SU-DHL-6 (cell line): ENCODE measurements at regions not wholly inside any gene's neighbourhood (a gene's known extent, or its start where the extent isn't known, plus 50 kb on each side); places are given as distances from the start of the nearest gene placed in this dataset.
"Not testable (repeated sequence)": the region's sequence is repeated elsewhere in the genome, so short reads cannot be mapped to it uniquely, and the experiment has no call there.

Source experiments
- H2AFZ ChIP-seq: fragments of 200-600 bp; sonication (generic); 2 replicates; pipeline ENCODE4 v1.6.1; 2014; ENCODE audit warnings: low read depth, mild to moderate bottlenecking, moderate library complexity, mixed read lengths, antibody characterized with exemption, low read length; ENCODE audit not compliant: severe bottlenecking
- H3F3A ChIP-seq: fragments of 200-600 bp; shearing (Covaris generic); 2 replicates; pipeline ENCODE4 v1.6.0; 2016; ENCODE audit warnings: antibody characterized with exemption, mild to moderate bottlenecking; ENCODE audit not compliant: insufficient read depth
- H3K27ac ChIP-seq: fragments of 200-600 bp; sonication (generic); 2 replicates; pipeline ENCODE4 v1.5.1; 2016; ENCODE audit warnings: low read depth, mild to moderate bottlenecking, low read length, moderate library complexity, mixed read lengths
- H3K27me3 ChIP-seq: fragments of 200-600 bp; sonication (generic), shearing (Covaris generic); 2 replicates; pipeline ENCODE4 v1.6.0; 2014; ENCODE audit warnings: mild to moderate bottlenecking, low read length
- H3K36me3 ChIP-seq: fragments of 200-600 bp; sonication (generic); 2 replicates; pipeline ENCODE4 v1.6.1; 2014; ENCODE audit warnings: mild to moderate bottlenecking, low read length, mixed read lengths
- H3K4me2 ChIP-seq: fragments of 300-600, 200-600 bp; shearing (Covaris generic), sonication (generic); 2 replicates; pipeline ENCODE4 v1.6.0; 2014; ENCODE audit warnings: low read length, low read depth, mild to moderate bottlenecking; ENCODE audit not compliant: poor library complexity, severe bottlenecking
- H3K4me3 ChIP-seq: fragments of 200-600 bp; sonication (generic); 2 replicates; pipeline ENCODE4 v1.5.1; 2014; ENCODE audit warnings: antibody characterized with exemption, low read length, mild to moderate bottlenecking, mixed read lengths; ENCODE audit not compliant: insufficient read depth, poor library complexity, severe bottlenecking
- H3K79me2 ChIP-seq: fragments of 200-600 bp; sonication (generic); 2 replicates; pipeline ENCODE4 v1.6.1; 2014; ENCODE audit warnings: mild to moderate bottlenecking, low read length, moderate library complexity; ENCODE audit not compliant: insufficient read depth
- H3K9ac ChIP-seq: fragments of 200-600 bp; sonication (generic); 2 replicates; pipeline ENCODE4 v1.7.0; 2014; ENCODE audit warnings: mild to moderate bottlenecking, low read length
- H3K9me2 ChIP-seq: fragments of 200-600 bp; sonication (generic); replicated peaks from 2 replicates; pipeline ENCODE4 v1.6.1; 2014; ENCODE audit warnings: low read length; ENCODE audit not compliant: insufficient read depth
- H3K9me3 ChIP-seq: fragments of 200-600 bp; sonication (generic); 2 replicates; pipeline ENCODE4 v1.6.1; 2014; ENCODE audit warnings: low read length, mixed read lengths; ENCODE audit not compliant: insufficient read depth
- H4K20me1 ChIP-seq: fragments of 200-600 bp; sonication (generic); 2 replicates; pipeline ENCODE4 v1.6.1; 2014; ENCODE audit warnings: low read depth, mild to moderate bottlenecking, antibody characterized with exemption, low read length, moderate library complexity, mixed read lengths
- EZH2phosphoT487 ChIP-seq: fragments of 200-600 bp; sonication (generic), shearing (Covaris generic); conservative IDR thresholded peaks from 2 replicates; pipeline ENCODE4 v1.6.1; 2018; ENCODE audit warnings: mild to moderate bottlenecking, antibody characterized with exemption, low read length, moderate library complexity, mixed read lengths
- TF ChIP-seq, protein P1 (sequence below): fragments of 200-600 bp; sonication (generic); IDR thresholded peaks from one replicate; pipeline ENCODE4 v1.5.1; 2017; ENCODE audit warnings: antibody characterized with exemption, mild to moderate bottlenecking, low read length, moderate library complexity; ENCODE audit not compliant: insufficient read depth, poor library complexity, severe bottlenecking

DNA sequence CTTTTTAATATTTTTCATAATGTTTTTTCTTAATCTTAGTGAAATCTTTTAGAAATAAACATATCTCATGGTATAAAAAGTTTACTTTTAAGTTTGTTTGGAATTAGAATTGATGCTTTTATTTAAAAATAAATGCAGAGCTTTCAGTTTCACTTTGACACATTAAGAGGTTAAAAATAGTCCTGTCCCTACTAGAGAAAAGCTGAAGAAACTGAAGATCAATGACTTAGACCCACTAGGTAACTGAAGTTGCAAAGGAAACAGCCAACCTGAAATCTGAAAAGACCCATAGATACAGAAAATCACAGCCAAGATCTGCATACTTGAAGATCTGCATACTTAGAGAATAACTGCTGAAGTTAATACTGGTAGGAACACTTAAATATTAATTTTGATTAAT is 237.6 kb downstream of the RAP2B start:
- no peaks in the 10 kb centered on the region for H3K27me3 ChIP-seq
- no peaks in the 10 kb centered on the region for H3K36me3 ChIP-seq
- H3K27ac ChIP-seq, result no peak overlapping the region
- TF ChIP-seq, protein P1, sequence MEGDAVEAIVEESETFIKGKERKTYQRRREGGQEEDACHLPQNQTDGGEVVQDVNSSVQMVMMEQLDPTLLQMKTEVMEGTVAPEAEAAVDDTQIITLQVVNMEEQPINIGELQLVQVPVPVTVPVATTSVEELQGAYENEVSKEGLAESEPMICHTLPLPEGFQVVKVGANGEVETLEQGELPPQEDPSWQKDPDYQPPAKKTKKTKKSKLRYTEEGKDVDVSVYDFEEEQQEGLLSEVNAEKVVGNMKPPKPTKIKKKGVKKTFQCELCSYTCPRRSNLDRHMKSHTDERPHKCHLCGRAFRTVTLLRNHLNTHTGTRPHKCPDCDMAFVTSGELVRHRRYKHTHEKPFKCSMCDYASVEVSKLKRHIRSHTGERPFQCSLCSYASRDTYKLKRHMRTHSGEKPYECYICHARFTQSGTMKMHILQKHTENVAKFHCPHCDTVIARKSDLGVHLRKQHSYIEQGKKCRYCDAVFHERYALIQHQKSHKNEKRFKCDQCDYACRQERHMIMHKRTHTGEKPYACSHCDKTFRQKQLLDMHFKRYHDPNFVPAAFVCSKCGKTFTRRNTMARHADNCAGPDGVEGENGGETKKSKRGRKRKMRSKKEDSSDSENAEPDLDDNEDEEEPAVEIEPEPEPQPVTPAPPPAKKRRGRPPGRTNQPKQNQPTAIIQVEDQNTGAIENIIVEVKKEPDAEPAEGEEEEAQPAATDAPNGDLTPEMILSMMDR, result no peak
- TF ChIP-seq EZH2phosphoT487, result no peak
- H3K4me3 ChIP-seq, result no peak overlapping the region
- no peaks in the 10 kb centered on the region for H3F3A ChIP-seq
- no peaks in the 10 kb centered on the region for H4K20me1 ChIP-seq
- H3K79me2 ChIP-seq, result no peaks in the 10 kb centered on the region
- no peak overlapping the region for H2AFZ ChIP-seq
- no peak overlapping the region for H3K4me2 ChIP-seq
- H3K9me2 ChIP-seq, result no peaks in the 10 kb centered on the region
- no peaks in the 10 kb centered on the region for H3K9me3 ChIP-seq
- no peak overlapping the region for H3K9ac ChIP-seq

DNA sequence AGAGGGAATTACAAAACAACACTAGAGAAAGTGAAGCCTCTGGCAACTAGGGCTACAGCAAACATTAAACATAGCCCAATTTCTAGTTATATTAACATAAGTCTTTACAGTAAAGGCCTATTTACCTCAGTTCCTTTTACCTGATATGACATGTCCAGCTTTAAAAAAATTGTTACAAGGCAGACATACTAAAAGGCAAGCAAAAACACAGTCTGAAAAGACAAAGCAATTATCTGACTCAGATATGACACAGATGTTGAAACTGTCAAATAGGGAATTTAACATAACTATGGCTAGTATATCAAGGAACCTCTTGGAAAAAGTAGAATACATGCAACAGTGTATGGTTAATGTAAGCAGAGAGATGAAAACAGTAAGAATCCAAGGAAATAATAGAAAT is 238.6 kb downstream of the RAP2B start:
- no peaks in the 10 kb centered on the region for H4K20me1 ChIP-seq
- no peaks in the 10 kb centered on the region for H3K9me3 ChIP-seq
- H3K4me2 ChIP-seq, result no peak overlapping the region
- H3K36me3 ChIP-seq, result no peaks in the 10 kb centered on the region
- H3K79me2 ChIP-seq, result no peaks in the 10 kb centered on the region
- TF ChIP-seq EZH2phosphoT487, result no peak
- TF ChIP-seq, protein P1, result no peak
- no peaks in the 10 kb centered on the region for H3F3A ChIP-seq
- no peak overlapping the region for H3K27ac ChIP-seq
- no peaks in the 10 kb centered on the region for H3K27me3 ChIP-seq
- no peaks in the 10 kb centered on the region for H3K9me2 ChIP-seq
- H2AFZ ChIP-seq, result no peak overlapping the region
- no peak overlapping the region for H3K4me3 ChIP-seq
- no peak overlapping the region for H3K9ac ChIP-seq

DNA sequence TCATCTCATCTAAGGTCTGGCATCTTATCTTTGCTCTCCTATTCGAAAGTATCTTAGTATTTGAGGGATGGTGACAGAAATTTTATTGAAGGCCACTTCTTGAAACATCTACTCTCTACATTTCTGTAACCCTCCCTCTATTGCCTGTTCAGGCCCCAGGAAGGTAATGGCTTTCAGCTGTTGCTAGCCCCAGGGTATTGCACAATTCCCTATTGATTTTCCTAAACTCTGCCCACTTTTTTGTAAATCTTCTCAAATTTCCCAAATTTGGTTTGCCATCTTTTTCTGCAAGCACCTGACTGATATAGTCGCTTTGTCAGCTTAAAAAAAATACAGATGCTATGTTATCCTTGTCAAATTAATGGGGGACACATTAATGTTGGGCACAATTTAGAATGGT is 242.1 kb downstream of the RAP2B start:
- Histone ChIP-seq H3F3A (no peaks in the 10 kb centered on the region), H3K79me2 (no peaks in the 10 kb centered on the region), H3K4me3 (no peak overlapping the region), H3K9me3 (no peaks in the 10 kb centered on the region), H4K20me1 (no peaks in the 10 kb centered on the region), H3K36me3 (no peaks in the 10 kb centered on the region), H3K27me3 (no peaks in the 10 kb centered on the region), H3K9me2 (no peaks in the 10 kb centered on the region), H3K4me2 (no peak overlapping the region), H3K27ac (no peak overlapping the region), H2AFZ (no peak overlapping the region), H3K9ac (no peak overlapping the region)
- TF ChIP-seq EZH2phosphoT487, result no peak

DNA sequence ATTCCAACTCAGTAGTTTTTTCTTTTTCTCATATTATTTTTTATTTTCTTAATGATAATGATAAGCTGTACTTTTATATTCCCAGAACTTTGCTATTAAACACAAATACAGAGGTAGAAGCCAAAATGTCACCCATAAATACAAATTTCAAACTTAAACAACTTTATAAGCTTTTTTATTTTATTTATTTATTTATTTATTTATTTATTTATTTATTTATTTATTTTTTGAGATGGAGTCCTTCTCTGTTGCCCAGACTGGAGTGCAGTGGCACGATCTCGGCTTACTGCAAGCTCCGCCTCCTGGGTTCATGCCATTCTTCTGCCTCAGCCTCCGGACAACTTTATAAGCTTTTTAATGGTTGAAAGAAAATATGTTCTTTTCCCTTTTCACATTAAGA is 243.3 kb downstream of the RAP2B start:
- not testable (repeated sequence) for H3F3A ChIP-seq, H3K9me2 ChIP-seq, H3K9ac ChIP-seq, H3K4me3 ChIP-seq, H3K27me3 ChIP-seq, H3K4me2 ChIP-seq, H3K27ac ChIP-seq, H4K20me1 ChIP-seq, H2AFZ ChIP-seq, H3K79me2 ChIP-seq, H3K36me3 ChIP-seq, H3K9me3 ChIP-seq
